GM18861 (cell line): ENCODE measurements at regions not wholly inside any gene's neighbourhood (a gene's known extent, or its start where the extent isn't known, plus 50 kb on each side); places are given as distances from the start of the nearest gene placed in this dataset.
"Not testable (repeated sequence)": the region's sequence is repeated elsewhere in the genome, so short reads cannot be mapped to it uniquely, and the experiment has no call there.

ENCODE experiments used
- ATAC-seq: cut with Tn5 transposase; IDR thresholded peaks from one replicate; pipeline ENCODE4 v1.9.1; 2021; ENCODE audit not compliant: unreplicated experiment

GRCh38 chrX:44675362-44676024, 132.8 kb upstream of the FUNDC1 start:
- ATAC-seq, result no peak

GRCh38 chrX:44674906-44675305, 132.2 kb upstream of the FUNDC1 start:
- ATAC-seq, result no peak

DNA sequence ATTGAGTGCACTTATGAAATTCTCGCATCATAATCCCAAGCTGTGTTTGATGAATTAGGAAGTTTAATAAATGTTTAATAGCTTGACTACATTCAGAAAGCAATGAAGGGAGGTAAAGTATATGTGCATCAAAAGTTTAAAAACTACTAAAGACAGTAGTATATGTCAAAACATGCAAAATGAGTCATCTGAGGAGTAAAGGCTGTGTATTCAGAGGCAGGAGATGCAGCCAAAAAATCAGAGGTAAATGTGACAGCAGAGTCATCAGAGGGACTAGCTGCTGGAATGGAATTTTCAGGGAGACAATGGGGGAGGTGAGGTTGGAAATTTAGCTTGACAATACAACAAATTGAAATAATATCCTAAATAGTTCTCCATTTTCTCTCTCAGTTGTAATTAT, 127.0 kb upstream of the FUNDC1 start:
- no peak for ATAC-seq

DNA sequence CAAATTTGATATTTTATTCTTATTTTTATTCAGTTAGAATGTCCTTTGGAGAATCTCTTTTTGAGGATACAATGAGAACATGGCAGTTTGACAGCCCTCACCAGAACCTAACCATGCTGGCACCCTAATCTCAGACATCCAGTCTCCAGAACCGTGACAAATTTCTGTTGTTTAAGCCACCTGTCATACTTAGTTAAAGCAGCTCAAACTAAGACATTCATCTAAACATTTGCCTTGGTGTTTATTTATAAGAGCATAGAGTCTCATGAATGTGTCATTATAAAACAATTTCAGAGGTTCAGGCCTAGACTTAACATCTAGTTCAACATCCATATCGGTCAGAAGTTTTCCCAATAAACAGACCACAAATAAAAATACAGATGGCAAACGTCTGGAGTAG, 125.1 kb upstream of the FUNDC1 start:
- no peak for ATAC-seq

- not testable (repeated sequence) for ATAC-seq
Observed at GRCh38 chrX:44657718-44658246, 115.1 kb upstream of the FUNDC1 start.

DNA sequence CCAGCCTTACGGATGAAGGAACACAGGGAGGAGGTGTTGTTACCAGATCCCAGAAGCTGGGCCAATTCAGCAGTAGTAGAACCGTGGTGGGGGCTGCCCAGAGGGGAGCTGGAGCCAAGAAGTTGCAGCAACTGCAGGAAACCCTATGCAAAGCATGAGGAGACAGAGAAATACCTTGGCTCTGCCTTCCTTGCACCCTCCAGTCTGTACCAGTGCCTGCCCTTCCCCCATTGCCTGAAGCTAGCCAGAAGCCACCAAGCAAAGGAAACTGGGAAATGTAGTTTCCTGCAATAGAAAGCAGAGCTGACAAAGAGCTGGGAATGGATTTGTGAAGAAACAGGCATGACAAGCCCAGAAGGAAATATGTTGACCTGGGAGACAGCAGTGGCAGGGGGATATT, 108.7 kb upstream of the FUNDC1 start:
- no peak for ATAC-seq

GRCh38 chrX:44643723-44644122, 101.1 kb upstream of the FUNDC1 start:
- no peak for ATAC-seq

DNA sequence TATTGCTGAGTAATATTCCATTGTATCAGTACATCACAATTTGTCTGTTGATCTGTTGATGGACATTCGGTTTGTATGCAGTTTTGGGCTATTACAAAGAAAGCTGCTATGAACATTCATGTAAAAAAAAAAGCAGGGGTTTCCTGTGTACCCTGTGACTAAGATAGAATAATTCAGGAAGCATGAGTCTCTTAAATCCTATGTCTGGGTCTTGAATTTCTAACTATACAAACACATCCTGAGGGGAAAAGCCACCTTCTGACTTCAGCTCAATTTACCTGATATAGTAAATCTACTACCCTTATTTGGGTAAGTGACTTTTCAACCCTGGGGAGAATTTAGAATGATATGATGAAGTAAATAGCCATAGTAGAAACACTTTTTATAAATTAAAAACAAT, 94.6 kb upstream of the FUNDC1 start:
- no peak for ATAC-seq

GRCh38 chrX:44621078-44621477, 78.4 kb upstream of the FUNDC1 start:
- no peak for ATAC-seq

GRCh38 chrX:44619039-44619438, 76.4 kb upstream of the FUNDC1 start:
- ATAC-seq, result no peak

DNA sequence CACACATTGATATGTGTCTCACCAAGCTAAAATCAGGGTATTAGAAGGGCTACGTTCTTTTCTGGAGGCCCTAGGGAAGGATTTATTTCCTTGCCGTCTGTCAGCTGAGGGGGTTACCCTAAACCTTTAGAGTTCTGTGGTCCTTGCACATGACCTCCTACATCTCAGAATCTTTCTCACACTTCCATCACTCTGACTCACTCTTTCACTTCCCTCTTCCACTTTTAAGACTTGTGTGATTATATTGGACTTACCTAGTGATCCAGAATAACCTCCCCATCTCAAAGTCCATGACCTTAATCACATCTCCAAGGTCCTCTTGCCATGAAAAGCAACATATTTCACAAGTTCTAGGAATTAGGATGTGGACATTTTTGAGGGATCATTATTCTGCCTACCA, 53.6 kb upstream of the FUNDC1 start:
- peak; percentile 99 for ATAC-seq
